Neutrophil (primary cell): ENCODE measurements at regions not wholly inside any gene's neighbourhood (a gene's known extent, or its start where the extent isn't known, plus 50 kb on each side); places are given as distances from the start of the nearest gene placed in this dataset.
"Not testable (repeated sequence)": the region's sequence is repeated elsewhere in the genome, so short reads cannot be mapped to it uniquely, and the experiment has no call there.

Source experiments
- H3K27ac ChIP-seq: fragments of 200-600 bp; sonication (generic); 2 replicates; pipeline ENCODE4 v1.5.1; 2016; ENCODE audit warnings: mild to moderate bottlenecking, moderate library complexity
- H3K27me3 ChIP-seq: fragments of 200-600 bp; sonication (generic); 2 replicates; pipeline ENCODE4 v1.6.0; 2016; ENCODE audit warnings: mild to moderate bottlenecking
- H3K36me3 ChIP-seq: fragments of 200-600 bp; sonication (generic); 2 replicates; pipeline ENCODE4 v1.5.1; 2017
- H3K4me1 ChIP-seq, 2 experiments: fragments of 200-600 bp in 1 of 2; sonication (generic) in 1 of 2; 1 replicate in 1 of 2; 2 replicates in 1 of 2; pipeline versions ENCODE4 v1.5.1 to v1.6.1; 2013 to 2016; ENCODE audit warnings: low read depth in 1 of 2, low read length in 1 of 2, mild to moderate bottlenecking in 1 of 2, moderate library complexity in 1 of 2; ENCODE audit not compliant: control insufficient read depth in 1 of 2, insufficient read depth in 1 of 2
- H3K4me3 ChIP-seq, 2 experiments: fragments of 200-600 bp in 1 of 2; sonication (generic) in 1 of 2; 1 replicate in 1 of 2; 2 replicates in 1 of 2; pipeline ENCODE4 v1.5.1; 2013 to 2016; ENCODE audit warnings: low read depth in 1 of 2, low read length in 1 of 2, mild to moderate bottlenecking in 1 of 2, moderate library complexity in 1 of 2
- H3K9me3 ChIP-seq: fragments of 200-600 bp; sonication (generic); 2 replicates; pipeline ENCODE4 v1.5.1; 2016
- CTCF ChIP-seq: fragments of 200-600 bp; sonication (generic); IDR thresholded peaks from 2 replicates; pipeline ENCODE4 v1.5.1; 2016; ENCODE audit warnings: antibody characterized with exemption

GRCh38 chr5:57635146-57635777, 152.7 kb upstream of the ACTBL2 start:
- Histone ChIP-seq H3K9me3 (no peaks in the 10 kb centered on the region), H3K27ac (no peak overlapping the region), H3K4me1 (no peaks in the 10 kb centered on the region), H3K27me3 (no peaks in the 10 kb centered on the region), H3K36me3 (no peaks in the 10 kb centered on the region), H3K4me3 (no peak overlapping the region)
- no peak for TF ChIP-seq CTCF

- no peak for TF ChIP-seq CTCF
- H3K27ac ChIP-seq: no peak overlapping the region
Observed at GRCh38 chr5:57632937-57633336, 150.3 kb upstream of the ACTBL2 start.

GRCh38 chr5:57631139-57631538, 148.5 kb upstream of the ACTBL2 start:
- H3K27ac ChIP-seq, H3K4me1 ChIP-seq, H3K4me3 ChIP-seq, H3K27me3 ChIP-seq, H3K9me3 ChIP-seq, H3K36me3 ChIP-seq: not testable (repeated sequence)

More at GRCh38 chr5:57632937-57633336, 150.3 kb upstream of the ACTBL2 start:
- Histone ChIP-seq H3K27me3 (no peaks in the 10 kb centered on the region), H3K9me3 (no peaks in the 10 kb centered on the region), H3K4me3 (no peak overlapping the region), H3K4me1 (no peaks in the 10 kb centered on the region), H3K36me3 (no peaks in the 10 kb centered on the region)

- Histone ChIP-seq H3K27me3 (no peaks in the 10 kb centered on the region), H3K9me3 (no peaks in the 10 kb centered on the region), H3K27ac (no peak overlapping the region), H3K4me1 (no peaks in the 10 kb centered on the region), H3K4me3 (no peak overlapping the region), H3K36me3 (no peaks in the 10 kb centered on the region)
- TF ChIP-seq CTCF: no peak
Observed at GRCh38 chr5:57627661-57628060, 145.1 kb upstream of the ACTBL2 start.

GRCh38 chr5:57626703-57627102, 144.1 kb upstream of the ACTBL2 start:
- no peaks in the 10 kb centered on the region for H3K9me3 ChIP-seq
- H3K27me3 ChIP-seq: no peaks in the 10 kb centered on the region
- no peaks in the 10 kb centered on the region for H3K4me1 ChIP-seq
- TF ChIP-seq CTCF: no peak
- no peaks in the 10 kb centered on the region for H3K36me3 ChIP-seq
- no peak overlapping the region for H3K4me3 ChIP-seq
- H3K27ac ChIP-seq: no peak overlapping the region

- H3K27ac ChIP-seq: no peak overlapping the region
- no peaks in the 10 kb centered on the region for H3K9me3 ChIP-seq
- no peaks in the 10 kb centered on the region for H3K27me3 ChIP-seq
- H3K4me3 ChIP-seq: no peak overlapping the region
- no peaks in the 10 kb centered on the region for H3K36me3 ChIP-seq
- H3K4me1 ChIP-seq: no peaks in the 10 kb centered on the region
- TF ChIP-seq CTCF: no peak
Observed at GRCh38 chr5:57621624-57622023, 139.0 kb upstream of the ACTBL2 start.
